ENCODE measurements at regions not wholly inside any gene's neighbourhood (a gene's known extent, or its start where the extent isn't known, plus 50 kb on each side); places are given as distances from the start of the nearest gene placed in this dataset.
"Not testable (repeated sequence)": the region's sequence is repeated elsewhere in the genome, so short reads cannot be mapped to it uniquely, and the experiment has no call there.

DNA sequence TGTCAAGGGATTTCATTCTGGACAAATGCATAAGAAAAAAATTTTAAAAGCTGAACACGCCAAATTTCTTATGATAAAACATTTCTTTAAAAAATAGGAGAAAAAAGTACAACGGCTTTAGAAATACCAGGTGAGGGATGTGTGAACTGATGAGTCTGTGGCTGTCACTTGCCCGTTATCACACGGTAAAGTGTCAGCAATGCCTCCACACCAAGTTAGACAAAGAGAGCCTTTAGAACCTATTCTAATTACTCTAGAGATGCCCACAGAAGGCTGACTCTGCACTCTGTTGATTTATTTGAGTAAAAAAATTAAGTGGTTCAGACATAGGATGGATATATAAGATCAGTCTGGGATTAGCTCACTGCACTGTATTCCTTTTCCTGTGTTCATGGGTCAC, 523.8 kb downstream of the RNF144A start:
- no peak for DNase-seq (ENCODE audit: extremely low read depth, insufficient read length)
- Histone ChIP-seq H3K4me3 (replicated peaks; ENCODE audit: low read depth, low read length) (no peak overlapping the region), H3K36me3 (ENCODE audit: control insufficient read depth, insufficient read depth, low read length) (no peaks in the 10 kb centered on the region), H3K27me3 (replicated peaks; ENCODE audit: control insufficient read depth, insufficient read depth, low read length) (no peaks in the 10 kb centered on the region; the same call in 1 of the 2 replicates)
- TF ChIP-seq, protein P1, sequence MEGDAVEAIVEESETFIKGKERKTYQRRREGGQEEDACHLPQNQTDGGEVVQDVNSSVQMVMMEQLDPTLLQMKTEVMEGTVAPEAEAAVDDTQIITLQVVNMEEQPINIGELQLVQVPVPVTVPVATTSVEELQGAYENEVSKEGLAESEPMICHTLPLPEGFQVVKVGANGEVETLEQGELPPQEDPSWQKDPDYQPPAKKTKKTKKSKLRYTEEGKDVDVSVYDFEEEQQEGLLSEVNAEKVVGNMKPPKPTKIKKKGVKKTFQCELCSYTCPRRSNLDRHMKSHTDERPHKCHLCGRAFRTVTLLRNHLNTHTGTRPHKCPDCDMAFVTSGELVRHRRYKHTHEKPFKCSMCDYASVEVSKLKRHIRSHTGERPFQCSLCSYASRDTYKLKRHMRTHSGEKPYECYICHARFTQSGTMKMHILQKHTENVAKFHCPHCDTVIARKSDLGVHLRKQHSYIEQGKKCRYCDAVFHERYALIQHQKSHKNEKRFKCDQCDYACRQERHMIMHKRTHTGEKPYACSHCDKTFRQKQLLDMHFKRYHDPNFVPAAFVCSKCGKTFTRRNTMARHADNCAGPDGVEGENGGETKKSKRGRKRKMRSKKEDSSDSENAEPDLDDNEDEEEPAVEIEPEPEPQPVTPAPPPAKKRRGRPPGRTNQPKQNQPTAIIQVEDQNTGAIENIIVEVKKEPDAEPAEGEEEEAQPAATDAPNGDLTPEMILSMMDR (IDR thresholded peaks at IDR 0.05; ENCODE audit: insufficient read depth, low read length, poor library complexity, severe bottlenecking): no peak

DNA sequence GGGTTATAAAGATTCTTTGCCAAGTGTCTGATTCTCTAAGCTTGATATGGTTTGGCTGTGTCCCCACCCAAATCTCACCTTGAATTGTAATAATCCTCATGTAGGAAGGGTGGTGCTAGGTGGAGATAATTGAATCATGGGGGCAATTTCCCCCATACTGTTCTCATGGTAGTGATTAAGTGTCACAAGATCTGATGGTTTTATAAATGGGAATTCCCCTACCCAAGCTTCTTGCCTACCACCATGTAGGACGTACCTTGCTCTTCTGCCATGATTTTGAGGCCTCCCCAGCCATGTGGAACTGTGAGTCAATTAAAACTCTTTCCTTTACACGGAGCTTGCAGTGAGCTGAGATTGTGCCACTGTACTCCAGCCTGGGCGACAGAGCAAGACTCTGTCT, 524.6 kb downstream of the RNF144A start:
- not testable (repeated sequence) for H3K36me3 ChIP-seq (ENCODE audit: control insufficient read depth, insufficient read depth, low read length); H3K4me3 ChIP-seq (replicated peaks; ENCODE audit: low read depth, low read length); DNase-seq (ENCODE audit: extremely low read depth, insufficient read length); H3K27me3 ChIP-seq (replicated peaks; ENCODE audit: control insufficient read depth, insufficient read depth, low read length)

DNA sequence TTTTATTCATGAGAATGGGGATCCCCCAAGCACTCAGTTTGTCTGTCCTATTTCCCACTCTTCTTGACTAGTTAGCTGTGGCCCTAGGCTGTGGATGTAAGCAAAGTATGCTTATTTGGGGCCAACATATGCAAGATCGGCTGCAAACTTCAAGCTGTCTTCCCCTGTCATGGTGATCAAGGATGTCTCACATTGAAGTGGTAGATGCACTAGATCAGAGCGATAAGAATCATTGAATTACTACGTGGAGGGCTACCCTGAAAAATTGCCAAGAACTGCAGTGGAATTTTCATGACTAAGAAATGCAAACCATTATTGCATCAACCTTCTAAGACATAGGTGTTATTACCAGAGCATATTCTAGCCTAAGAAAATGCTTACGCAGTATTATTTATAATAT, 527.4 kb downstream of the RNF144A start:
- Histone ChIP-seq H3K27me3 (replicated peaks; ENCODE audit: control insufficient read depth, insufficient read depth, low read length) (no peaks in the 10 kb centered on the region), H3K4me3 (replicated peaks; ENCODE audit: low read depth, low read length) (no peak overlapping the region), H3K36me3 (ENCODE audit: control insufficient read depth, insufficient read depth, low read length) (no peaks in the 10 kb centered on the region)
- TF ChIP-seq, protein P1 (IDR thresholded peaks at IDR 0.05; ENCODE audit: insufficient read depth, low read length, poor library complexity, severe bottlenecking): no peak
- DNase-seq (ENCODE audit: extremely low read depth, insufficient read length): no peak

DNA sequence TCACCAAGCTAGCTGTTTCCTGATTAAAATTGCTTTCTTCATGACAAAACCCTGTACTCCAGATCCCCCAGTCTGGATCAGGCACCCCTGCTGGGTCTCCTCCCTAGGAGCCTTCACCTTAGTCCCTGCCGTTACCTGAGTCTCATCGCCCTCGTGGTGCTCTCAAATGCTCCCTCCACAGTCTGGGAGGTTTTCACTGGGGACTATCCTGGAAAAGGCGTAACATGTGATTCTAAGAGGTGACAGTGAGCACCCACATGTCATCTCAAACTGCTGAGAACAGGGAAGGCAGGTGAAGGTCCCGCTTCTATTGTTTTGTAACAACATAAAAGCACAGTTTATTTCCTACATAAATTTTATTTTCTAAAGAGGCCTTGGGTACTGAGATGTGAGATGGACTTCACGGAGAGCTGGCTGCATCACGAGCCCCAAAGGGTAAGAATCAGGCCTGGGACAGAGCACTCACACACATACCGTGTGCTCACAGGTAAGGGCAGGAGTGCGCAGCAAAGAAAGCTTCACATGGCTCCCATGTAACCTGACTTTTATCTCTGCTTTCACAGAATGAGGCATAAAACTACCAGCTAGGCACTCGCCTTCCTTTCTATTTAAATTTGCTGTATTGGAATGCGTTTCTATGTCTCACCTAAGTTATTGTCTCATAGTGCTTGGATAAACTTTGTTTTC, 531.5 kb downstream of the RNF144A start:
- TF ChIP-seq, protein P1 (IDR thresholded peaks at IDR 0.05; ENCODE audit: insufficient read depth, low read length, poor library complexity, severe bottlenecking): no peak
- Histone ChIP-seq H3K4me3 (replicated peaks; ENCODE audit: low read depth, low read length) (no peak overlapping the region), H3K27me3 (replicated peaks; ENCODE audit: control insufficient read depth, insufficient read depth, low read length) (no peaks in the 10 kb centered on the region), H3K36me3 (ENCODE audit: control insufficient read depth, insufficient read depth, low read length) (no peaks in the 10 kb centered on the region)
- DNase-seq (ENCODE audit: extremely low read depth, insufficient read length): no peak

DNA sequence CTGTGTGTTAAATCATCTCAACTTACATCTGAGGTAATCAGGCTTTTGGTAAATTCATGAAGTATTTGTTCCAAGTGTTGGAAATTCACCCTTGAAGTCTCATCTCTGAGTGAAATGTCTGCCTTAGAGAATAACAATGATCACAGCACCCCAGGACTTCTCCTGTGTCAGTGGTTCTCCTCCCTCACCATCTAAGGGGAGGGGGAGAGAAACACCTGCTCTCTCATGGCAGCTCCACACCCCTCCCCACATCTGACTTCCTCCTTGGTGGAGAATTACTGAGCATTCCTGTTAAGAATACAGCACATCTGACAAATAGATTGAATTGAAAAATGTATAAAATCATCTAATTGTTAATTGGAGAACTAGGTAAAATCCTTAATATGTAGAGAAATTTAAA, 532.1 kb downstream of the RNF144A start:
- DNase-seq (ENCODE audit: extremely low read depth, insufficient read length): no peak
- Histone ChIP-seq H3K36me3 (ENCODE audit: control insufficient read depth, insufficient read depth, low read length) (no peaks in the 10 kb centered on the region), H3K27me3 (replicated peaks; ENCODE audit: control insufficient read depth, insufficient read depth, low read length) (no peaks in the 10 kb centered on the region), H3K4me3 (replicated peaks; ENCODE audit: low read depth, low read length) (no peak overlapping the region)
- TF ChIP-seq, protein P1 (IDR thresholded peaks at IDR 0.05; ENCODE audit: insufficient read depth, low read length, poor library complexity, severe bottlenecking): no peak

DNA sequence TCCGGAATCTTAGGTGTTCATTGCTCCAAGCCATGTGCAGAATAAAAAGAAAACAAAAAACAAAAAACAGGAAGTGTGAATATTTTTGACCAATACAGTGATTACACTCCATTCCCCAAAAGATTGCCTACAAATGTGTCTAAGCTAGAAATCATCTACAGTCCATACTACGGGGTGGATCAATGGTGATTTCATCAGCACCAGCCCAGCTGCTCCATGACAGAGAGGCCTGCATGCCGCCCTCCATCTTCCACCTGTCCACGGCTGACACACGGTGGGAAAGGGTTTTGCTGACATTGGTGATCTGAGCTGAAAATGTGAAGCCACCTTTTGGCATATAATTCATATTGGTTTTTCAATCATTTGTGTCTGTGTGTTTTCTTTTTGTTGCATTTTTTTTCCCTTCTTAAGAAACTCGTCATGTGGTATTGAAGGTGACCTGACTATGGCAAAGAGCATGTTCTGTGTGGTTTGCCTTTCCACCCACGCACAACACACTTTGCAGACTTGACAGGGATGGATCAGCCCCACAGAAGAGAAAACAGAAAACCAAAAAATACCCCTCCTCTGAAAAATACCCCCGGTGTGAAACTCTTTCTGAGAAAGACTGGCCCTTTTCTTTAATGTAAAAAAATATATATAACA, 533.1 kb downstream of the RNF144A start:
- Histone ChIP-seq H3K36me3 (ENCODE audit: control insufficient read depth, insufficient read depth, low read length) (no peaks in the 10 kb centered on the region), H3K27me3 (replicated peaks; ENCODE audit: control insufficient read depth, insufficient read depth, low read length) (no peaks in the 10 kb centered on the region), H3K4me3 (replicated peaks; ENCODE audit: low read depth, low read length) (no peak overlapping the region)
- no peak for DNase-seq (ENCODE audit: extremely low read depth, insufficient read length)
- TF ChIP-seq, protein P1 (IDR thresholded peaks at IDR 0.05; ENCODE audit: insufficient read depth, low read length, poor library complexity, severe bottlenecking): no peak
